HCT116 (cell line): ENCODE measurements at regions not wholly inside any gene's neighbourhood (a gene's known extent, or its start where the extent isn't known, plus 50 kb on each side); places are given as distances from the start of the nearest gene placed in this dataset.

Experiments
- ATAC-seq: fragments of 200-7000 bp; cut with Tn5 transposase; 2 replicates; pipeline ENCODE4 v1.9.1; 2020; ENCODE audit warnings: mild to moderate bottlenecking, moderate library complexity
- BruUV-seq: library from RNA; stranded (reverse); fragments of 400-500 nt; replicated peaks from 2 replicates; lab custom pipeline; 2021; lab: Mats Ljungman, UMichigan
- CTCF ChIA-PET: fragments of 300-600 bp; sonication (Branson Sonifier 250); formaldehyde crosslinking; loops from one replicate; lab custom pipeline; 2021; ENCODE audit warnings: antibody characterized with exemption; lab: Charles Lee
- POLR2A ChIA-PET: fragments of 300-600, 350-600 bp; sonication (Branson Sonifier 250); formaldehyde crosslinking; loops from one replicate; lab custom pipeline; 2021; ENCODE audit warnings: antibody characterized with exemption; lab: Charles Lee
- RAD21 ChIA-PET, 2 experiments: fragments of 300-600 bp; sonication (Branson Sonifier 250); formaldehyde crosslinking; loops; one replicate each; lab custom pipeline; 2023; ENCODE audit warnings: low total read pairs in 2 of 2; ENCODE audit not compliant: uncharacterized antibody in 2 of 2, unreplicated experiment in 2 of 2, low non-redundant PET in 1 of 2; lab: Charles Lee
- DNase-seq: peaks from one replicate; pipeline ENCODE4 v3.0.0-alpha.2; 2010; ENCODE audit warnings: low read depth, low spot score
- H2AFZ ChIP-seq: fragments of 200-600 bp; shearing (Covaris generic), sonication (generic); 2 replicates; pipeline ENCODE4 v1.6.1; 2017; ENCODE audit warnings: low read depth, mixed run types, mixed read lengths, antibody characterized with exemption, low read length; ENCODE audit not compliant: poor library complexity, severe bottlenecking
- H3K27ac ChIP-seq: 2 replicates; pipeline ENCODE4 v1.5.1; 2012; ENCODE audit warnings: low read depth, low read length
- H3K27me3 ChIP-seq: fragments of 200-600 bp; sonication (generic); 2 replicates; pipeline ENCODE4 v1.6.1; 2016; ENCODE audit warnings: mixed run types, low read length, mixed read lengths; ENCODE audit not compliant: insufficient read depth
- H3K36me3 ChIP-seq, 2 experiments: fragments of 200-500 bp in 1 of 2; fragments of 200-600 bp in 1 of 2; sonication (Bioruptor generic) in 1 of 2; sonication (generic) in 1 of 2; 2 replicates each; pipeline versions ENCODE4 v1.5.1 to v1.6.1; 2014 to 2016; ENCODE audit warnings: low read length in 2 of 2, inconsistent platforms in 1 of 2, mixed read lengths in 1 of 2, mixed run types in 1 of 2; ENCODE audit not compliant: insufficient read depth in 2 of 2, control insufficient read depth in 1 of 2
- H3K4me1 ChIP-seq, 2 experiments: fragments of 200-600 bp in 1 of 2; sonication (generic) in 1 of 2; 2 replicates each; pipeline versions ENCODE4 v1.5.1 to v1.6.1; 2012 to 2017; ENCODE audit warnings: low read length in 2 of 2, inconsistent platforms in 1 of 2, mild to moderate bottlenecking in 1 of 2, mixed read lengths in 1 of 2, mixed run types in 1 of 2, moderate library complexity in 1 of 2; ENCODE audit not compliant: insufficient read depth in 2 of 2, control insufficient read depth in 1 of 2
- H3K4me2 ChIP-seq: fragments of 200-600 bp; sonication (generic); 2 replicates; pipeline ENCODE4 v1.6.1; 2017; ENCODE audit warnings: mixed run types, low read length, mixed read lengths
- H3K4me3 ChIP-seq, 2 experiments: fragments of 200-600 bp in 1 of 2; sonication (generic) in 1 of 2; replicated peaks in 1 of 2; 2 replicates each; pipeline ENCODE4 v1.5.1; 2011 to 2016; ENCODE audit warnings: low read length in 2 of 2, control low read depth in 1 of 2, low read depth in 1 of 2, mild to moderate bottlenecking in 1 of 2, mixed read lengths in 1 of 2, mixed run types in 1 of 2
- H3K79me2 ChIP-seq: fragments of 200-600 bp; sonication (generic); 2 replicates; pipeline ENCODE4 v1.6.1; 2017; ENCODE audit warnings: mild to moderate bottlenecking, mixed run types, low read length, moderate library complexity, mixed read lengths; ENCODE audit not compliant: insufficient read depth
- H3K9ac ChIP-seq: fragments of 200-600 bp; sonication (generic); 2 replicates; pipeline ENCODE4 v1.6.1; 2016; ENCODE audit warnings: low read length, mixed read lengths
- H3K9me2 ChIP-seq: fragments of 200-600 bp; sonication (generic), shearing (Covaris generic); 2 replicates; pipeline ENCODE4 v1.6.1; 2017; ENCODE audit warnings: mixed run types, mild to moderate bottlenecking, moderate library complexity; ENCODE audit not compliant: insufficient read depth
- H3K9me3 ChIP-seq, 2 experiments: fragments of 200-500 bp in 1 of 2; fragments of 200-600 bp in 1 of 2; sonication (Bioruptor generic) in 1 of 2; sonication (generic) in 1 of 2; 2 replicates each; pipeline ENCODE4 v1.6.1; 2014 to 2017; ENCODE audit warnings: low read length in 2 of 2, mixed read lengths in 2 of 2, inconsistent platforms in 1 of 2, low read depth in 1 of 2, mild to moderate bottlenecking in 1 of 2, mixed run types in 1 of 2, moderate library complexity in 1 of 2; ENCODE audit not compliant: control insufficient read depth in 1 of 2, insufficient read depth in 1 of 2
- H4K20me1 ChIP-seq: fragments of 200-600 bp; sonication (generic), shearing (Covaris generic); 2 replicates; pipeline ENCODE4 v1.6.1; 2017; ENCODE audit warnings: mixed run types, mild to moderate bottlenecking, moderate library complexity; ENCODE audit not compliant: insufficient read depth
- EZH2 ChIP-seq: fragments of 200-600 bp; sonication (generic); IDR thresholded peaks from 2 replicates; pipeline ENCODE4 v1.6.1; 2017; ENCODE audit warnings: antibody characterized with exemption, mixed run types
- JUND ChIP-seq: IDR thresholded peaks from 2 replicates; pipeline ENCODE4 v1.6.1; 2012
- POLR2AphosphoS5 ChIP-seq: IDR thresholded peaks from 2 replicates; pipeline ENCODE4 v1.6.1; 2011; ENCODE audit warnings: mild to moderate bottlenecking, low read depth, low read length, moderate library complexity
- REST ChIP-seq: IDR thresholded peaks from 2 replicates; pipeline ENCODE4 v1.6.1; 2012; ENCODE audit warnings: low read depth
- ZBTB33 ChIP-seq: IDR thresholded peaks from 2 replicates; pipeline ENCODE4 v1.6.1; 2011; ENCODE audit warnings: mild to moderate bottlenecking, low read length, moderate library complexity; ENCODE audit not compliant: insufficient replicate concordance; ENCODE audit errors: extremely low read depth
- intact Hi-C: fragments of 100-400 bp; cut with micrococcal nuclease; formaldehyde crosslinking; loops from 2 replicates; pipeline ENCODE4 v1.10.0; 2022

DNA sequence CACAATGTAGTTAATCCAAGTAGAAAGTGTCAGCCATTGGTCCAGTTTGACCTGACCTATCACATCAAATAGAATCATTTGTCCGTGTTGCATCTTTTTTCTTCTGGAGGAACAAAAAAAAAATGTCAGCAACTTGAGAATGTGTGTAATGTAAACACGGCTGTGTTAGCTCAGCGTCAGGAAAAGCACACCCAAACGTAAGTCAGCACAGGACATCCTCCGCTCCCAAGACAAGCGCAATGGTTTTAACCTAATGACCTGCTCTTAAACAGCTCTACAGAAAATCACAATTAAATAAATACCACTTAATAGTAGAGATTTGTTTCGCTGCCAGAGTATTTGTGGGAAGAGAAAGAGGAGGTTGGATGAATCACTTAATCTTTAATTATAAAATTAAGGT lies 59.4 kb downstream of the OSR1 start:
- Histone ChIP-seq H3K27me3 (no peaks in the 10 kb centered on the region; the same call in 1 of the 2 replicates), H4K20me1 (no peaks in the 10 kb centered on the region), H3K9me3 (no peaks in the 10 kb centered on the region), H3K79me2 (no peaks in the 10 kb centered on the region), H3K4me2 (no peak overlapping the region), H3K4me3 (no peak overlapping the region), H3K36me3 (no peaks in the 10 kb centered on the region), H3K9me2 (no peaks in the 10 kb centered on the region), H3K27ac (no peak overlapping the region), H3K4me1 (no peaks in the 10 kb centered on the region), H2AFZ (no peak overlapping the region), H3K9ac (no peak overlapping the region)
- TF ChIP-seq ZBTB33 (no peak), POLR2AphosphoS5 (no peak), JUND (no peak), EZH2 (no peak), REST (no peak)
- ChIA-PET RAD21 (no interaction called here), POLR2A (no interaction called here), CTCF (interaction anchor here (0.9 kb wide), 1 partner anchor 14 kb away, joined by 3 read pairs; no protein-coding TSS in a partner anchor)
- no peak for DNase-seq
- BruUV-seq, result no TSS peak
- intact Hi-C loops, result no loop called here
- ATAC-seq, result no peak
